Lower leg skin (tissue), 4 donors: ENCODE measurements at regions not wholly inside any gene's neighbourhood (a gene's known extent, or its start where the extent isn't known, plus 50 kb on each side); places are given as distances from the start of the nearest gene placed in this dataset.

ENCODE experiments used
- DNase-seq, 2 donors: peaks; one replicate each; pipeline ENCODE4 v3.0.0-alpha.2; 2019; ENCODE audit warnings: low spot score in 2 of 2
- H3K4me3 ChIP-seq: fragments of 200-600 bp; sonication (generic); 2 replicates; pipeline ENCODE4 v1.5.1; 2017; ENCODE audit warnings: mild to moderate bottlenecking, low read depth; ENCODE audit not compliant: poor library complexity, severe bottlenecking
- POLR2A ChIP-seq, 2 donors: fragments of 450-650 bp; IDR thresholded peaks; one replicate each; pipeline ENCODE4 v1.6.1; 2016 to 2017; ENCODE audit warnings: antibody characterized with exemption in 2 of 2, mild to moderate bottlenecking in 1 of 2, moderate library complexity in 1 of 2
- WGBS, 2 donors: methylation state at CpG; one replicate each; pipeline ENCODE4 v1.1.5; 2018; 5-methylcytosine and 5-hydroxymethylcytosine counted together
- intact Hi-C: fragments of 100-400 bp; cut with DNase I; formaldehyde crosslinking; loops from one replicate; pipeline ENCODE4 v1.15.0; 2023; ENCODE audit warnings: low total_unique reads
- TF ChIP-seq, protein P1 (sequence below), 3 donors: fragments of 450-650 bp; IDR thresholded peaks; one replicate each; pipeline ENCODE4 v1.5.1; 2016; ENCODE audit warnings: antibody characterized with exemption in 3 of 3, mild to moderate bottlenecking in 3 of 3, moderate library complexity in 2 of 3

DNA sequence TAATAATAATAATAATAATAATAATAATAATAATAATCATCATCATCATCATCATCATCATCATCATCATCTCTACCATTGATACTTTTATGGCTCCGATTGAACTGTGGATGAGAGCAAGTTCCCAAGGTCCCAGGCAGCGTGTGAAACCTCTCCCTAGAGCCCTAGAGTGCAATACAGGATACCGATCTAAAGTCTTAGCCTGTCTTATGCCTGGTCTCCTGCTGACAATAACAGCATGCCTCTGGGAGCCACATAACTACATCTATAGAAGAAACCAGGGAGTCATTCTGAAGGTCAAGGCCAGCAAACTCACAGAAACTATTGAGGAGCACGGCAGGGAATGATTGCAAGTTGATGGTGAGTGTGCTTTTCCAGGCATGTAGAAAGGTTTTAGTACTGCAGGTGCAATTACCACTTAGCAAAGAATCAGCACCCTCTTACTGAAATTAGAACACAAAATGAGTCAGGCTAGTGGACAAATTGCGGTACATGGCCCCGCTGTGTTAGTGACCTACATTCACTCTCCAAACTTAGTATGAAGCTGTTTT, 457.2 kb upstream of the CDH20 start:
- intact Hi-C loops = no loop called here
- 89 to 95% methylated on average over 6 of the region's 6 CpGs for WGBS, 2 donors
- H3K4me3 ChIP-seq = no peak overlapping the region
- no peak for TF ChIP-seq POLR2A (IDR thresholded peaks at IDR 0.05)
- TF ChIP-seq, protein P1, sequence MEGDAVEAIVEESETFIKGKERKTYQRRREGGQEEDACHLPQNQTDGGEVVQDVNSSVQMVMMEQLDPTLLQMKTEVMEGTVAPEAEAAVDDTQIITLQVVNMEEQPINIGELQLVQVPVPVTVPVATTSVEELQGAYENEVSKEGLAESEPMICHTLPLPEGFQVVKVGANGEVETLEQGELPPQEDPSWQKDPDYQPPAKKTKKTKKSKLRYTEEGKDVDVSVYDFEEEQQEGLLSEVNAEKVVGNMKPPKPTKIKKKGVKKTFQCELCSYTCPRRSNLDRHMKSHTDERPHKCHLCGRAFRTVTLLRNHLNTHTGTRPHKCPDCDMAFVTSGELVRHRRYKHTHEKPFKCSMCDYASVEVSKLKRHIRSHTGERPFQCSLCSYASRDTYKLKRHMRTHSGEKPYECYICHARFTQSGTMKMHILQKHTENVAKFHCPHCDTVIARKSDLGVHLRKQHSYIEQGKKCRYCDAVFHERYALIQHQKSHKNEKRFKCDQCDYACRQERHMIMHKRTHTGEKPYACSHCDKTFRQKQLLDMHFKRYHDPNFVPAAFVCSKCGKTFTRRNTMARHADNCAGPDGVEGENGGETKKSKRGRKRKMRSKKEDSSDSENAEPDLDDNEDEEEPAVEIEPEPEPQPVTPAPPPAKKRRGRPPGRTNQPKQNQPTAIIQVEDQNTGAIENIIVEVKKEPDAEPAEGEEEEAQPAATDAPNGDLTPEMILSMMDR (IDR thresholded peaks at IDR 0.05) = no peak
- DNase-seq = no peak

DNA sequence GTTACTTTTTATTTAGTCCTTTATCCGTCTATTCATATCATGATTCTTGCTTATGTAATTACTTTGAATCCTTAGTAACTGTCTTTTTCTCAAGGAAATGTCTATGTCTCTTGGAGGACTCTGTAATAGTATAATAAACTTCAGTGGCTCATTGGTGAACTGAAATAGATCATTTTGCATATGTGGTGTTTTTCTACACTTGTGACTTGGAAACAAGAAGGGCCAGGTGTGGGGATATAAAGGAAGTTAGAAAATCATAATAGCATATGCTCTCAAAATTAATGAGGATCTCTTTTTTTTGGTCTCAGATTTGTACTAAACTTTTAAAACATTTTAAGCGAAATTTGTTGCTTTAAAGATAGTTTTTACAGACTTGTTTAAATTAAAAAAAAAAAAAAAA, 453.0 kb upstream of the CDH20 start:
- 70 to 88% methylated on average over 2 of the region's 2 CpGs for WGBS, 2 donors
- intact Hi-C loops = no loop called here
- no peak for DNase-seq

DNA sequence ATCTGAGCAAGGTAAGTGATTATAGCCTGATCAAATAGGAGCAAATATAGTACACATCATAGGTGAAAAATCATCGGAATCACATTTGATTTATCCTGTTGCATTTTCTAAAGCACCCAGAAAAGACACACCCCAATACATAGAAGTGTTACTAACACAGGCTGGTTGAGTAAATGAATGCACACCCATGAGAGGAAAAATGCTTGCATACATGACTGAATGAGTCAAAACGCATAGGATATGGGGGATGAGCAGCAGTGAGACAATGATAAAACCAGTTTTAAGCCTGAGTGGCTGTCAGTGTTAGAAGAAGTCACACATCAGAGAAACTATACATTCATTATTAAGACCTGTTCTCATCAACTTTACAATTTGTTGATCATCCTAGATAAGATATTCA, 449.6 kb upstream of the CDH20 start:
- WGBS, 2 donors = 80 to 87% methylated on average over 2 of the region's 2 CpGs
- TF ChIP-seq, protein P1 (IDR thresholded peaks at IDR 0.05) = no peak
- TF ChIP-seq POLR2A (IDR thresholded peaks at IDR 0.05) = no peak
- no peak for DNase-seq
- intact Hi-C loops = no loop called here
- no peak overlapping the region for H3K4me3 ChIP-seq

More for the DNA sequence above, 453.0 kb upstream of the CDH20 start:
- no peak overlapping the region for H3K4me3 ChIP-seq
- no peak for TF ChIP-seq POLR2A (IDR thresholded peaks at IDR 0.05)
- TF ChIP-seq, protein P1 (IDR thresholded peaks at IDR 0.05) = no peak

DNA sequence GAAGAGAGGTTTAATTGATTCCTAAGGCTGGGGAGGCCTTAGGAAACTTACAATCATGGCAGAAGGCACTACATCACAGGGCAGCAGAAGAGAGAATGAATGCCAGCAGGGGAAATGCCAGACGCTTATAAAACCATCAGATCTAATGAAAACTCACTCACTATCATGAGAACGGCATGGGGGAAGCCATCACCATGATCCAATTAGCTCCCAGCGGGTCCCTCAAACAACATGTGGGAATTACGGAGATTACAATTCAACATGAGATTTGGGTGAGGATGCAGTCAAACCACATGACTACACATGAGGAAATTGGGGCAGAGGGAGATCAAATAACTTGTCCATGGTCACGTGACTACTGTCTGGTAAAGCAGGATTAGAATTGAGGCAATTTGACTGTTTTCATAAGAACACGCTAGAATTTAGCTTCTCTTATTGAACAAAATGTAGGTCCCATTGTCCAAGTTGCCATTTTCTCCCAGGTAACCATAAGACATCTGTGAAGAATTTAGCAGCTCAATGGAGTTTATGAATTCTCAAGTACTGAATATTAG, 445.1 kb upstream of the CDH20 start:
- H3K4me3 ChIP-seq = no peak overlapping the region
- TF ChIP-seq, protein P1 (IDR thresholded peaks at IDR 0.05) = no peak
- TF ChIP-seq POLR2A (IDR thresholded peaks at IDR 0.05) = no peak
- whole genome bisulfite sequencing, 2 donors = 91% methylated on average over 6 of the region's 6 CpGs
- intact Hi-C loops = no loop called here
- no peak for DNase-seq

DNA sequence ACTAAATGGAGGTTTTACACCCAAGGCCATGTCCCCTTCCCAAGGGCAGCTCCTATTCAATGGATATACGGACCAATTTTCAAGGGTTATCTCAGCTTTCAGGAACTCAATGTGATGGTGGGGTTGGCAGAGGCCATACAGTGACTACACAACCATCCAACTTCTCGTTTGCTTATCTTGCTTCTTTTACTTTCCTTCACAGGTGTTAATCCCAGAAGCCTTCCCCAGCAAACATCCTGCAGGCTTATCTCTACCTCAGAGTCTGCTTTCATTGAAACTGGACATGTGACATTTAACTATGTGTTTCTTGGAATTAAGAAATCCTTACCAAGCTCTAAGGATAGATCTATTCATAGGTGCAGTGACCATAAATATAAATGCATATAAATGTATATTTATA, 443.8 kb upstream of the CDH20 start:
- WGBS, 2 donors = 80 to 84% methylated on average over 2 of the region's 2 CpGs
- H3K4me3 ChIP-seq = no peak overlapping the region
- intact Hi-C loops = no loop called here
- no peak for DNase-seq
- no peak for TF ChIP-seq POLR2A (IDR thresholded peaks at IDR 0.05)
- TF ChIP-seq, protein P1 (IDR thresholded peaks at IDR 0.05) = no peak

DNA sequence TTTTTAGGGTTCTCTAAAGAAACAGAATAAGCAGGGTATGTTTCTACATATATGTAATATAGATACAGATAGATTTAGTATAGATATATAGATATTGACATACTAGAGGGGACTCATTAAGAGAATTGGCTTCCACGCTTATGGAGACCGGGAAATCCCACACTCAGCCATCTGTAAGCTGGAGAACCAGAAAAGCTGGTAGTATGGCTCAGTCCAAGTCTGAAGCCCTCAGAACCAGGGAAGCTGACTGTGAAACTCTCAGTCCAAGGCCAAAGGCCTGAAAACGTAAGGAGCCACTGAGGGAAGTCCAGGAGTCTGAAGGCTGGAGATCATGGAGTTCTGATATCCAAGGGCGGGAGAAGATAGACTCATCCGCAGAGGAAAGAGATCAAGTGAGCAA, 441.3 kb upstream of the CDH20 start:
- TF ChIP-seq, protein P1 (IDR thresholded peaks at IDR 0.05) = no peak
- no peak for TF ChIP-seq POLR2A (IDR thresholded peaks at IDR 0.05)
- intact Hi-C loops = no loop called here
- H3K4me3 ChIP-seq = no peak overlapping the region
- WGBS, 2 donors = 81% methylated on average over 5 of the region's 5 CpGs
- no peak for DNase-seq
